NOMO-1 treated with DMSO at 0.1 percent for 48 hours (cell line): ENCODE measurements at regions not wholly inside any gene's neighbourhood (a gene's known extent, or its start where the extent isn't known, plus 50 kb on each side); places are given as distances from the start of the nearest gene placed in this dataset.
"Not testable (repeated sequence)": the region's sequence is repeated elsewhere in the genome, so short reads cannot be mapped to it uniquely, and the experiment has no call there.

ENCODE experiments used
- DNase-seq: peaks from one replicate; lab custom pipeline; 2025; ENCODE audit not compliant: unreplicated experiment; lab: John Stamatoyannopoulos, UW

DNA sequence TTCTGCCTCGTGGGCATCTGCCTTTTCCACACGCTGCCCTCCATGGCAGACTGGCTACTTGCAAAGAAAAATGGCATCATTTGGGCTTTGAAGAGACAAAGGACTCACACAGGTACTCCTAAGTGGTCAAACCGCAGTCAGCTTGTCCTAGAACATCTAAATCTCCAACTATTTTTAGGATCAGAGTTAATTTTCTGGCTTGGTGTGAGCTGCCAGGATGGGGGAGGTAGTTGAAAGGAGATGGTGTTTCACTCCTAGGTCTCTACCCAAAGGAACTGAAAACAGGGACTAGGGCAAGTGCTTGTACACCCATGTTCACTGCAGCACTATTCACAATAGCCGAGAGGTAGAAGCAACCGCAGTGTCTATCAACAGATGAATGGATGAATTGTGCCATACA lies 107.9 kb upstream of the ATL2 start:
- no peak for DNase-seq

DNA sequence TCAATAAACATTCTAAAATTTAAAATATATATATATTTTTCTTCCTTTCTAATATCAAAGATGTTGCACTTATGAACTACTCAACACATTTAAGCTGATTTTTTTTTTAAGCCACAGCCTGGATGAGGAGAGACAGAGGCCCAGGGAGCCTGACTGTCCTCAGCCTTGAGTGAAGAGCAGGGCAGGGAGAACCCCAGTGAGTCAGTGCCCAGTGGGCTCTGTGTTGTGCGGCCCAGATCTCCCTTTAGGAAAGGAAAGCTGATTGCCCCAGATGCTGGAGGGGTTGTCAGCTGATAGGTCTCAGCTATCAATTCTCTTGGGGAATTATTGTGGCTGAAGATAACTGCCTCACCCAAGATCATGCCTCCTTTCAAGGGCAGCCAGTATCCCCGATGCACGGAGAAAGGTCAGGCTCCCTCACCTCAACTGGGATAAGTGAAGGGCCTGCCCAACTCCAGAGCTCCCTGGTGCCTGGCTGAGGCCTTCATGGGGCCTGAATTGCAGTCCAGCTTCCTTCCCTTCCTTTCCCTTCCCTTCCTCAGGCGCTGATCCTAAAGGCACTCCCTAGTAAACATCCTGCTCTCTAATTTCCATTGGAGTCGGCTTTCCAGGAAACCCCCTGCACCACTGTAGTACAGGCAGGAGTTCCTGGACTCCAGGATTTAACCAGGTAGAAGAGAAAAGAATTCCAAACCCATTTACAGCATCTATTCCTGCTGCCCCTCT lies 106.9 kb upstream of the ATL2 start:
- no peak for DNase-seq

DNA sequence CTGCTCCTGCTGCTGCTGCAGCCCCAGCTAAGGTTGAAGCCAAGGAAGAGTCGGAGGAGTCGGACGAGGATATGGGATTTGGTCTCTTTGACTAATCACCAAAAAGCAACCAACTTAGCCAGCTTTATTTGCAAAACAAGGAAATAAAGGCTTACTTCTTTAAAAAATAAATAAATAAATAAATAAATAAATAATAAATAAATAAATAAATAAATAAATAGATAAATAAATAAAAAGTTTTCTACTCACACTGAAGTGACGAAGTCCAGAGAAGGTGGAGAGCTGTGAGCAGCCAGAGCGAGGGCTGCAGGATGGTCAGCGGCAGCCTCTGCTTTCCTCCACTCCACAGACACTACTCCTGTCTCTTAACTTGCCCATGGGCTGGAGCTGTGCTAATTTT lies 105.6 kb upstream of the ATL2 start:
- DNase-seq: not testable (repeated sequence)

DNA sequence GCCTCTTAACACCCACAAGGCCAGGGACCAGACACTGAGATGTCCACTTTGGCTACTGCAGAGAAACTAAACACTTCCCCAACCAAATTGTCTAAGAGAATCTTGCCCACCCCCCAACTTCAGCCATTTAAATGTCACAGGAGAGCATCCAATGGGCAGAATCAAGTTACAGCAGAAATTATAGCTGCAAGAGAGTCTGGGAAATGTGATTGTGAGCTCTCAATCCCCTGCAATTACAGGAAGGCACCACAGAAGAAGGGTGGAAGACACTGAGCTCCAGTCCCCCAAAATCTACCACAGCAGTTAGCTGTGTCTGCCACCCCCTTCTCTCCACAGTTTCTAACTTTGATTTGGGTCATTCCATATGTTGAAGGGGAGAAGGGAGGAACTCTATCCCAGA lies 103.5 kb upstream of the ATL2 start:
- no peak for DNase-seq

DNA sequence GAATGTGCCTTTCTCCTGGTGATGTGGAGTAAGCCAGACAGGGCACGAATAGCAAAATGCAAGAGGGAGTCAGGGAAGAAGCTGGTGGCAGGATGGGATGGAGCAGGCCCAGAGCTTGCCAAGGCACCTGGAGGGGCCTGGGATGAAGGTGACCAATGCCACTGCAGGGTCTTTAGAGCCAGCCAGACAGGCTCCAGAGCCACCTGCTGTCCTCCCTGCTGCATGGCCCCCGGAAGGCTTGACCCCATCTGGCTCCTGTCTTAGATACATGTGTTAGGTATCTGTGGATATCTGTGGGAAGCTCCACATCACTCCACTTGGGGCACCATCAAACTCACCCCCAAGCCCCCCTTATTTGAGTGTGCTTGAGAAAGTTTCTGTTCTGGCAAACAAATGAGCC lies 99.9 kb upstream of the ATL2 start:
- no peak for DNase-seq

DNA sequence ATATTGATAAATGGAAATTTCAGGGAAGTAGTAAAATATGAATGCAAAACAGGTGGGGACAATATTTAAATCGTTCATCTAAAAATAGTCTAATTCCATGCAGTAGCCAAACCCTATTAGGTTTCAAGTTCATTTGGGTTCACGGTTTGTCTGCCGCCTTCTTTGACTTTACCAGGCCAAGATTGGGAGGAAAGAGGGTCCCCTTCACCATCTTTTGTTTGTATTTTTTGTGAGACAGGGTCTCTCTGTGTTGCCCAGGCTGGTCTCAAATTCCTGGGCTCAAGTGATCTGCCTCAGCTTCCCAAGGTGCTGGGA lies 98.5 kb upstream of the ATL2 start:
- DNase-seq: no peak

DNA sequence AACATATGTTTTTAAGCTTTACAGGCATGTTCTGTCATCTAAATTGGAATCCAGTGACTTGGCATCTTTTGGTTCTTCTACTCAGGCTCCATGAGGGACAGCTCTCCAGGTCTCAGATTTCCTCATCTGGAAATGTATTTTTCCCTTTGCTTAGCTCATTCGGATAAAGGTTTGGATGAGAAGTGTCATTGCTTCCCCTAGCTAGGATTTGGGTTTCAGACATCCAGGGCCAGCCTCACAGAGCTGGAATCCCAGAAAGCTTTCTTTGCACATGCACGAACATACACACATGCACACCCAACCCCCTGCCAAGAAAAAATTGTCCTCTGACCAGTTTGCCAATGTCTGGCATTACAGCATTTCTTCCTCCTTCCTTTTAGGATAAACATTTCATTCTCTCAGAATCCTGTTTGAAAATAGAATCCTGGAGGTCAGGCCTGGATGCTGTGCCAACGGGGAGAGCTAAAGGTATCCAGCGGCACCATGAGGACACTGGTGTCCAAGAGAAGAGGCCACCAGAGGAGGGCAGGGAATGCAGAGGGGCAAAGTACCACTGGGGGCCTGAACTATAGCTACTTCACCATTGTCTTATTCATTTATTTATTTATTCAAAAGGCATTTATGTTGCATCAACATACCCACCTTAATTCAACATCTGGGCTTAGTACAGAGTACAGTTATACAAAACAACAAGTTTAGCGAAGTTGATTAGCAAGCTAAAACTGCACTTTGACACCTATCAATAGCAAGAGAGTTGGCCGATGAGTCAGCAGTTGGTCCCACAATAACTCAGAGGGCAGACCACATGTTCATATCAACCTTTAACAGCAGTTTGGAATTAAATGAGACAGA lies 97.9 kb upstream of the ATL2 start:
- DNase-seq: no peak

DNA sequence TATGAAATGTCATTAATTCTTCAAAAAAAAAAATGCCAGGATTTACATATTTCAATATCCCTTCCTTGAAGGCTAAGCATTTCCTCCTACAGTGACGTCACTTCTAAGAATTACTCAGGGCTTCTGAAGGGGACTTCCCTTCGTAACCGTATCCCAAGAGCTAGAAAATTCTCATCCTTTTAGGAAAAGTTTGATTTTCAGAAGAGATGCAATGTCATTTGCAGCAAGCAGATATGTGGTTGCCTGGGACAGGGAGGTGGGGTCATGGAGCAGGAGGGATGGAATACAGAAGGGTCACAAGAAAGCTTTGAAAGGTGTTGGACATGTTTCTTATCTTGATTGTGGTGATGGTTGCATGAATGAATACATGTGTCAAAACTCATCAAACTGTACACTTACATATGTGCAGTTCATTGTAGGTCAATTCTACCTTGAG lies 97.0 kb upstream of the ATL2 start:
- no peak for DNase-seq

DNA sequence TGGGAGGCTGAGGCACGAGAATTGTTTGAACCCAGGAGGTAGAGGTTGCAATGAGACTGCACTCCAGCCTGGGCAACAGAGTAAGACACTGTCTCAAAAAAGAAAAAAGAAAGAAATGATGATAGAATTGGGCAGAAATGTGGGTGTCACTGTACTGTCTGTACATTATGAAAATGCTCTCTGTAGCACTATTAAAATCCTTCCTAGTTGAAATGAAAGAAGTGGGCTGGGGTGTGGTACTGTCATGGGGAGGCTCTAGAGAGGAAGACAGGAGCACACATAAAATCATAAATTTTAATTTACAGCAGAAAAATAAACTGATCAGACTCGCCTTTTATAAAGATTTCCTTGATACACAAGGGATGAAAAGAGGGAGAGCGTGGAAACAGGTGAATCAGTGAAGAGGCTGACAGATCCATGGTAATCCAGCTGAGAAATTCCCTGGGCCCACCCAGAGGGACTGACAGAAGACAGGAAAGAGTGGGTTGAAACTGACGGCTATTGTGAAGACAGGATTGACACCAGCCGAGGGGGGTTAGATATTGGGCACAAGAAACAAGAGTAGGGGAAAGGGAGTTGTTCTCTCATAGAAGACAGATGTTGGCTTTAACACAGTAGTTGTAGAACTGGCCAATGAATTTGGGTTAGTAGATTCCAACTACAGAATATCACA lies 96.4 kb upstream of the ATL2 start:
- DNase-seq: no peak

DNA sequence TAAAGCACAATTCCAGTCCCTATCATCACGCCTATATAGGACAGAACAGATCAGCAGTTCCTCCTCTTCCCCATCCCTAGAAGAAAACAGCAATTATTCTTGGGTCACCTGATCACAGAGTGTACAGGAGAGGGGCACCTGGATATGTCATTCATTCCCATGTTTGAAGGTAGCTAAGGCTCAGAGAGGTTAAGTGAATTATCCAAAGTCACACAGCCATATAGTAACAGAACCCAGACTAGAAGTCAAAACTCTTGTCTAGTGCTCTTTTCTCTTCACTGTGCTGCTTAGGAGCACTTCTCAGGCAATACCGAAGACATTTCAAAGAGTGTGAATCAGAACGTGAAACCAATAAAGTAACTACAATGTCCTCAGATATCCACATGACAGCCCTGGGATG lies 93.0 kb upstream of the ATL2 start:
- DNase-seq: no peak

DNA sequence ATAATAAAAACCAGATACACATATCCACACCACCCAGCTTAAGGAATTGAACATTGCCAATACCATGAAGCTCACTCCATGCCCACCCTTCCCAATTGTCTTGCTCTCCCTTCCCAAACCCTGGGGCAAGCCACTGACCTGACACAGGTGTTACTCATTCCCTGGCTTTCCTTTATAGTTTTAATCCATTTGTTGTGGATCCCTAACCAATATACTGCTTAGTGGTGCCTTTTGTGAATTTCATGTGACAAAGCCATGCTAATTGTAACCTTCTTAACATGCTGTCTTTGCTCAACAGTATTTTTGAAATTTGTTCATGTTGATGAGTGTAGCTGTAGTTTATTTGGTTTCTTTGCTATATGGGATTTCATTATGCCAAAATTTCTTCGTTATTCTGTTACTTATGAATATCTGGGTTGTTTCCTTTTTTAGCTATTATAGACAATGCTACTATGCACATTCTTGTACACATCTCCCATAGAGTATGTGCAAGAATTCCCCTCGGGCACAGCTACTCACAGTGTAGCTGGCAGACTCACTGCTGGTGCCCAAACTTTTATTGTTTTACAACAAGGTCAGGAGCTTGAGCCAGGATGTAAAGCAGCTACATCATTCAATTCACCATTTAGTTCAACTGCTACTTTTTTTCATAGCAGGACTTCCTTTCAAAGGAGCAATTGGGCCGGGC lies 90.8 kb upstream of the ATL2 start:
- no peak for DNase-seq

DNA sequence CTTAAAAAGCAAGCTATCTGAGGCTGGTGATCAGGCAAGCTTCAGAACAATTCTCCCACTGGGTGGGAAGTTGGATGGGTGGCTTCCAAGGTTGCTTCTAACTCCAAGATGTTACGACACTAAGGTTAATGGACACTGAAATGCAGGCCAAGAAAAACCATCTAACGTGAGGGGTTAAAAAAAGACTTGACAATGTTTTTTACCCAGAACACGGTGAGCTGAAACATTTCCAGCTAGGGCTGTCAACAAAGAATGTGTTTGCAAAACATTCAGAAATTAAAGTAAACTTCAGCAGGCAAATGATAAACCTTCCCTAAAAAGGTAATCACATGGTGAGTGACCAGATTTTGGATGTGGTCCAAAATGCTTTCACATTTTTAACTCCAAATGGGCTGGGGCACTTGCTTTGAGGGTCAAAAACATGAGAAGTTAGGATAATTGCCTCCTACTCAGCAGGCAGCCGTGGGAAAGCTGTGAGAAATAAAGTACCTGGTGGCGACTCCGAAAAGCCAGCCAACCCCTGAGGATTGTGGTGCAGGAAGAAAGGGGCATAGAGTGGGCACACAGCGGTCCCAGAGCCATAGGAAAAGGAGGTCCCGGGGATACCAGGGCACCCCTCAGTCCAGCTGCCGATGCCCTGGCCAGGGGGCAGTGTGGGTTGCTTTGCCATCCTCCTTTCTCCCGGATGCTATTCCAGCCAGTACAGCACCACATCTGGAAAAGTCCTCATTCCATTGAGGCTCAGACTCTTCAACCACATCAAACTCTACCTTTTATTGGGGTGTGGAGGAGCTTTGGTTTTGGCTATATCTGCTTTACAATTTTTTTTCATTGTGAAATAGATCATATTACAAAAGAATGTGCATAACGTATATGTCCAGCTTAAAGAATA lies 90.0 kb upstream of the ATL2 start:
- no peak for DNase-seq

DNA sequence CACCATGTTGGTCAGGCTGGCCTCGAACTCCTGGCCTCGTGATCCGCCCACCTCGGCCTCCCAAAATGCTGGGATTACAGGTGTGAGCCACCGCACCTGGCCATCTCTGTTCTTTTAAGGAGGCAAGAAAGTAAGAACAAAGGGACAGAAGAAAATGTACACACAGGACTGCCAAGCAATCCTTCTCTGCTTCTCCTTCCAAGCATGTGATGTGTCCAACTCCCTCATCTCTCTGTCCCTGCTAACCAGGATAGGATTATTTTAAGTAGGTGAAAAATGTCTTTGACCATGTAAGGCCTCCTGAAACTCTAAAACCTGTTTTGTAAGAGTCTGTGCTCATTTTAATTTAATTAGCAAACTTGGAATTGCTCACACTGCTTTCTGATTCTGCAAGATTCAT lies 89.3 kb upstream of the ATL2 start:
- DNase-seq: no peak

DNA sequence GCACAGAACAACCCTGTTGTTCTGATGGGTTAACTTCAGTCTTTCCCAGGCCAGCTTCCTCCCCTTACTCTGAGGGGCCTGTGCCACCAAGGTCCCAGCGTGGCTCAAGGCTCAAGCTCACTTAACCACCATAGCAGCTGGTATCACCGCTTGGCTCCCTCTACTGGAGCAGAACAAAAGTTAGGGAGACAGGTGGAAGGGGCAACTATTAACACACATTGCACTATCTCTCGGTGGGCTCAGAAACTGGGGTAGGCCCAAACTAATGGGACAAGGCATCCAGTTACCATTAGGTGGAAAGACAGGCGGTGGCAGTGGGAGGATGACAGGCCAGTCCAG lies 88.7 kb upstream of the ATL2 start:
- no peak for DNase-seq

DNA sequence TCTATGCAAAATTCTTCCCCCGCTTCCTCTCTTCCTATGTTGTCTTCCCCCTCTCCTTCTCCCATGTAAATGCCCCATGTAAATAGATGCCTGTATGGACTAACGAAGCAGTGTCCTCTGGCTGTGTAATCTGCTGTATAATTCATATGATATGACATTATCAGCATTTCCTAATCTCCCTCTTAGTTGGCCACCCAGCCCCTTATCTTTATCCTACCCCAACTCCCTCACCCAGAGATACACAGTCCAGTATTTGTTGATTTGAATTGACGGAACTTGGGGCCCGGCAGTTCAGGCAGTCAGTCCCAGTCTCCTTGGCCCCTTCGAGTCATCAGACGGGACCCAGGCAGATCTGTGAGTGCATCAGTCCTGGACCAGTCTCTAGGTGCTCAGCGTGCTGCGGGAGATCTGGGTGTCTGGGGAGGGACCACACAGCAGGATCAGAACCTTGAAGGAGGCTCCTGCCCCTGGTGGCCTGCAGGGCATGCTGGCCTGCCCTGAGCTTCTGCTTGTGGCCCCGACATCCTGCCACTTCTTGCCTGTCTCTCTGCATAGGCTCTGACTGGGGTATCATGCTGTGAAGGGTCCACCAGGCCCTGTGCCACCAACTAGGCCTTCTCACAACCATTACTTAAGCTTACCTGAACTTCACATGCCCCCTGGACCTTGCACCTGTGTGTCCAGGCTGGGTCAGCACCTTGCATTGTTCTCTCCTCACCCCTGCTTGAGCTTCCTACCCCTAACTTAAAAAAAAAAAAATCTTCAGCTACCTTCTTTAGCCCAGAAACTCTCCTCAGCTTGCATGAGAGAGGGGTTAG lies 88.1 kb upstream of the ATL2 start:
- DNase-seq: no peak

DNA sequence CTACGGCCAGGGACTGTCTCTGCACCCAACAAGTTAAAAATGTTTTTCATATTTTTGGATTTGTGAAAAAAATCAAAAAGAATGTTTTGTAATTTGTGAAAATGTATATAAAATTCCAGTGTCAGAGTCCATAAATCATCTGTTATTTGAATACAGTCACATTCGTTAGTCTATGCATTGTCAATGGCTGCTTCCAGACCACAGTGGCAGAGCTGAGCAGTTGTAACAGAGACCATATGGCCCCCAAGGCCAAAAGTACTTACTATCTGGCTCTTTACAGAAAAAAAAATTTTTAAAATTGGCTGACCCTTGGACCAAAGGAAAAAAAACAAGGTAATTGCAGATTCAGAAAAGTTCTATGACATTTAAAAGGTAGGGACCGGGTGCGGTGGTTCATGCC lies 86.7 kb upstream of the ATL2 start:
- no peak for DNase-seq

DNA sequence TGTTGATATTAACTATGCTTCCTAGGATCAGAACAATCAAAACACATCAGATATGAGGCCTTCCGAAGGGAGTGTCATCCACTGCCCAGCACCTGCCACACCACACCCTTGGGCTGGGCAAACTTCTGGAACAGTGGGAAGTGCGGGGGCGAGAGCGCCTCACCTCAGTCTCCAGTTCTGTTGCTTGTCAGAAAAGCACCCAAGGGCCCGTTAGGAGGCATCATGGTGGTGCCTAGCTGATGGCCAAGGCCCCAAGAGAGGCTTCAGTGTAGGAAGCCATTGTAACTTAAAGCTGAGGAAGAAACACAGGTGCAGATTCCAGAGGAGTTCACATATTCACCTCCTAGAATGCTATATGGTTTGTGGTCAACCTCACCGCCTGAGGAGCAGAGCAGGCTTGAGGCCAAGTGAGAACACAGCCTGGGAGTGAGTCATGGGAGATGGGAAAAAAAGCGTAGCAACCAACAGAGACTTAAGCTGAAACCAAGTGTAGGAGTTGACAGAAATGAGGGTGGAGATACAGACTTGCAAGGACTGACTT lies 85.1 kb upstream of the ATL2 start:
- DNase-seq: no peak

DNA sequence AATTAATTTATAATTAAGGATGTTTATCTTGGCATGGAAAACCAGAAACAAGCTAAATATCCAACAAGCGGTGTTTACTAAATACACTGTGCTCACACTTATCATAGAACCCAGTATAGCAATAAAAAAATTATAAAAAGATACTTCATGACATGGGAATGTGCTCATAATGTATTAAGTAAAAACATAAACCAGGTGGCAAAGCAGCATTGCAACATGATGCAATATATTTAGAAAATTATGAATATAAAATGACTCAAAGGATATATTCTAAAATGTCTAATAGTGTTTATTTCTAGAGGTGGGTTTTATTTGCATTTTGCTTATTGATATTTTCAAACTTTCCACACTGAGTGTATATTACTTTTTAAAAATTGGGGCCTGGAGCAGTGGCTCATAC lies 84.4 kb upstream of the ATL2 start:
- DNase-seq: no peak

DNA sequence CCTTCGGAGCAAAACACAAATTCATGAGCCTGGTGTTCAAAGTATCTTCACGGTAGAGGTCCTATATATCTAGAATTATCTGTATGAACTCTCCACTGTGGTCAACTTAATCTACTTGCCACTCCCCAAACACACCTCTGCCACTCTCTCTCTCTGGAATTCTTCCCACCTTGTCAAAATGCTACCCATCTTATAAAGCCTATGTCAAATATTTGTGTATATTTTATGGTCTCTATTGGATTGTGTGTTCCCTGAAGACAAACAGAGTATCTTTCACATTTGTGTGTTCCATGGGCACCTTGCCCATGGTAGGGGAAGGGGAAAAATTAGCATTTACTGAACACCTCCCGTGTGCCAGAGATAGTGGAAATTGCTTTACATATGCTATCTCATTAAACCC lies 83.2 kb upstream of the ATL2 start:
- no peak for DNase-seq

DNA sequence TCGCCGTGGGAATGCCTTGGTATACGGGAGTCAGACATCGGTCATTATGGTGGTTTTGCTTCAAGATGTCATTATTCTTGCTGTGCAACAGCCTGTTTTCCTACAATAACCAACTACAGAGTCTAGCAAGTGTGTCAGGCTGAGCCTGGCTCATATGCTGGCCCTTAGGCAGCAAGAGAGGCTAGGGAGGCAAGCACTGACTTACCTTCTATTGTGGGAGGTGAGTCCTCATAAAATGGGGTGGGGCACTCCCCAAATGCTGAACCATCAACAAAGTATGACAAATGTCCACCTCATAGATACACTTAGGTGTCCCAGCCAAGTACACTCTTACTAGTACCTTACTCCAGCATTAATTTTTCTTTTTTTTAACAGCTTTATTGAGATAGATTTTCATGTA lies 77.0 kb upstream of the ATL2 start:
- no peak for DNase-seq
